Right forelimb (tissue), 1 donor: ENCODE measurements at regions not wholly inside any gene's neighbourhood (a gene's known extent, or its start where the extent isn't known, plus 50 kb on each side); places are given as distances from the start of the nearest gene placed in this dataset.
"Not testable (repeated sequence)": the region's sequence is repeated elsewhere in the genome, so short reads cannot be mapped to it uniquely, and the experiment has no call there.

Experiments
- DNase-seq: peaks from one replicate; pipeline ENCODE4 v3.0.0-alpha.2; 2018

DNA sequence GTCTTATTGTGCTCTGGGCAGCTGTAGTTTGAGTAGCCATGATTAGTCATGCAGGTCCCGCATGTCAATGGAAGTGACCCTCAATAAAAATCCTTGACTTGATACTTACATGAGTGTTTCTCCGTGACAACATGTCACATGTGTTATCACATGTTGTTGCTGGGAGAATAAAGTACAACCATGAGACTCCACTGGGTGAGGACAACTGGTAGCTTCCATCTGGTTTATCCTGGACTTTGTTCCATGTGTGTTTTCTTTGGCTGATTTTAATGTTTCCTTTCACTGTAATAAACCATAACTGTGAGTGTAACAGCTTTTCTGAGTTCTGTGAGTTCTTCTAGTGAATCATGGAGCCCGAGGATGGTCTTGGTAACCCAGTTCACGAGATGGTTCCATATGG, 63.1 kb upstream of the NDN start:
- no peak for DNase-seq

DNA sequence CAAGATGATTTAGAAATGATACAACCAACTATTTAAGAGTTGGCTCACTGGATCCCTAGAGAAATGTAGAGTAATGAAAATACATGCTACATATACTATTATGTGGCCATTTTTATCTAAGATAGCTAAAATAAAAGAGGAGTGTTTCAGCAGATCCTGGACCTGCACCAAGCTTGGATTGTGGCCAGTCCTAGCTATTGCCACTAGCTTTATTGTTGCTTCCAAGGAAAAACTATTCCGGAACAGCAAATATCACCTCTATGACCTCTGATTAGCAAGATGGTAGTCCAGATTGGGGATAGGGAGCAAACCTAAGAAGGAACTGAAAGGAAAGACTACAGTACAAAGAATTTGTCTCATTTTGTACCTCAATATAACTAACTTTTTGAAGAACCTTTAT, 63.7 kb upstream of the NDN start:
- DNase-seq = no peak

DNA sequence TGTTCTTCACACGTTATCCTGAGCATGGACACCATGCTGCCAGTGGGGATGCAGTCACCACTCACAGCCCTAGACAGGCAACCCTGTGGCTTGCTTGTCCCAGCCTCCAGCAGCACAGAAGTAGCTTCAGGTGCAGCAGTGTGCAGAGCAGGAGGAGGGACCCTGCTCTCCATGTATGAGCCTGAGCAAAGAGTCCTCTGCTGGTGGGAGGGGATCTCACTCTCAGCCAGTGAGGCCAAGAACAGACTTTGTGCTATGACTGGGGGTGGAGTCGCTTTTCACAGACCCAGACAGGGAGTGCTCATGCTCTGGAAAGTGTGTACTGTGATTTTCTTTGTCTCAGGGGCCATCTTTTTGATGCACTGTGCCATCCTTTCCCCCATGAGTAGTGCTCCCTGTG, 66.1 kb upstream of the NDN start:
- no peak for DNase-seq

DNA sequence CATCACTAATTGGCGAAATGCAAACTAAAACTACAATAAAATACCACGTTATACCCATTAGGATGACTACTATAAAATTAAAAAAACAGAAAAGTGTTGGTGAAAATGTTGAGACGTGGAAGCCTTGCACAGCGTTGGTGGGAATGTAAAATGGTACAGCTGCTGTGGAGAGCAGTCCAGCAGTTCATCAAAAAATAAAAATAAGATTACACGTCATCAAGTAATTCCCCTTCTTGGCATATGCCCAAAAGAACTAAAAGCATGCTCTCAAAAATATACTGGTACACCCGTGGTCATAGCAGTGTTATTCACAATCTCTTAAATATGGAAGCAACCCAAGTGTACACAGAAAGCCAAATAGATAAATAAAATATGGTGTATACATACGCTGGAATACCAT, 71.8 kb upstream of the NDN start:
- no peak for DNase-seq

DNA sequence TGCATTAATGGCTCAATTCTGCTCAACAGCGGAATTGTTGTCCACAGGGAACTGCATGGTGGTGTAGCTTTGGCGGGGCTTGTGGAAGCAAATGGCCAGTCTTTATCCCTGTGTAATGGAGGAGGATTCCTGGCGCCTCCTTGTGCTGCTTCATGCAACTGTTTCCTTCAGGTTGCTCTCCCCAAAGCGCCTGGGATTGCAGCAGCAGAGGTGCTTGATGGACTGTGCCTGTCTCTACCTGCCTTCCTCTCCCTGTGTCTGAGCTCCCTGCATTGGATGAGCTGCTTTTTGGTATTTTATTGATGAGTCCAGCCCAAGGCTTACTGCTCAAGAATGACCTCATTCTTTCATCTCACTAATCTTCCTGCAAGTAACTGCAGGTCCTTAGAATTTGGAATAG, 72.9 kb upstream of the NDN start:
- DNase-seq = no peak

DNA sequence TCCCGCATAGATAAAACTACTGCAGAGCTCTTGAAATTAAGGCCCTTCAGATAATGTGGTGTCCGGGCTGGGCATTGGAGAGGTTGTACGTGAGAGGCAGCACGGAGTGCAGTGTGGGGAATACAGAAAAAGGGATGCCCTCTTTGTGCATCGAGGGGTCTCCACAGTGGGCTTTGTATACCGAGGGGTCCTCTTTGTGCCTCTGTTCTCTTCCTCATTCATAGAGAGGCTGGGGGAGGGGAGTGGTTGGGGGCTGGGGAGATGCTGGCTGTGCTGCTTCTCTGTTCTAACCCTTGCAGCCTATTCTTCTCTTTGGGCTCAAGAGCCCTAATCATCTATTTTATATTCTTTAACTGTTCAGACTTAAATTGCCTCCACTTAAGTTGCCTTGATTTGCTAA, 74.3 kb upstream of the NDN start:
- DNase-seq = no peak

DNA sequence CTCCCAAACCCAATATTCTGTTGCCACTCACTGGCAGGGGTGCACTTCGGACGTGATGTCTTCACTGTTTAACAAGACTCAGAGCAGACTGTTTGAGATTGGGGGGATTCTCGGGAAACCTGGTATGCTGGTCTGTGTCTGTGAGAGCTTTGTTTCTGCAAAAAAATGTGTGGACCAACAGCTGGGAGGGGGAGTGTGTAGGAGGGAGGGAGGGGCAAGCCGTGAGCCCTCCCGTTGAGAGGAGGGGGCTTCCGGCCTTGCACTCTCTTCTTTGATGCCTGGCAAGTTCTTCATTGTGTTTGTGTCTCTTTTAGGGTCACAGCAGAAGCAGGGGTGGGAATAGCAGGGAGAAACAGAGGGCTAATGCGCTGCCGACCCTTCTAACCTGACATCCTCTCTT, 74.9 kb upstream of the NDN start:
- DNase-seq = no peak

DNA sequence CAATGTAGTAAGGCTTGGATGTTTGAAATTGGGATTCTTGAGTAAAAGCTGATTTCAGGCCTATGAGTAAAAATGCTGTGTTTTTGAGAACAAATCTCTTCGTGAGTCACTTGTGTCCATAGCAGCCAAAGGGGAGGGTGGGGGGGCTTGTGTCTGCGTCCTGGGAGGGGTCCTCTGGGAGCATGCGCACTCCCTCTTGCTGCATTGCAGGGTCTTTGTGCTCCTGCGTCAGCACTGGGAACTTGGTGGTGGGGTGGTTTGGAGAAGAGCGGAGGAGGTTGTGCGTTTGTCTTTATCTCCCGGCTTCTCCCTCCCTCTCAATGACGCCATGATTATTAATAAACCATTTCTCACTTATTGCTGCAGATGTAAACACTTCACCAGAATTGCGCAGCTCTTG, 75.9 kb upstream of the NDN start:
- DNase-seq = no peak

DNA sequence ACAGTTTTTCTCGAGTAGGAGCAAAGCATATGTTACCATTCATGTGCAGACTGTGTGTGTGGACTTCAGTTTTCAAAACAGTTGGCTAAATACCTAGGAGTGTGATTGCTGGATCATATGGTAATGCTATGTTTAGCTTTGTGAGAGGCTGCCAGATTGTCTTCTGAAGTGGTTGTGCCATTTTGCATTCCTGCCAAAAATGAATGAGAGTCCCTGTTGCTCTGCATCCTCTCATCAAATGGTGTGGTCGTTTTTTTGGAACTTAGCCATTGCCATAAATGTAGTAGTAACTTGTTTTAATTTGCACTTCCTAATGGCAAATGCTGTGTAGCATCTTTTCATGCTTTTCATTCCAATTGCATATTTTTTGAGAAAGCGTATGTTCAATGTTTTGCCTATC, 77.2 kb upstream of the NDN start:
- no peak for DNase-seq

DNA sequence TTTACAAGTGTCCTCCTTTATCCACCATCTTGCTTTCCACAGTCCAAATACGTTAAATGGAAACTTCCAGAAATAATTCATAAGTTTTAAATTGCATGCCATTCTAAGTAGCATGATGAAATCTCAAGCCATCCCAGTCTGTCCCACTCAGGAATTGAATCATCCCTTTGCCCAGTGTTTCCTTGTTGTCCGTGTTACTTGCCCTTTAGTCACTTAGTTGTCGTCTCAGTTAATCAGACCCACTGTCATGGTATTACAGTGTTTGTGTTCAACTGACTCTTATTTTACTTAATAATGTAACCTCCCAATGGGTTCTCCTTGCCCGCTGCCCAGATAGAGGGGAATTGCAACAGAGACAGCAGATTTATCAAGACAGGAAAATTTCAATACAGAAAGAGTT, 77.6 kb upstream of the NDN start:
- no peak for DNase-seq

DNA sequence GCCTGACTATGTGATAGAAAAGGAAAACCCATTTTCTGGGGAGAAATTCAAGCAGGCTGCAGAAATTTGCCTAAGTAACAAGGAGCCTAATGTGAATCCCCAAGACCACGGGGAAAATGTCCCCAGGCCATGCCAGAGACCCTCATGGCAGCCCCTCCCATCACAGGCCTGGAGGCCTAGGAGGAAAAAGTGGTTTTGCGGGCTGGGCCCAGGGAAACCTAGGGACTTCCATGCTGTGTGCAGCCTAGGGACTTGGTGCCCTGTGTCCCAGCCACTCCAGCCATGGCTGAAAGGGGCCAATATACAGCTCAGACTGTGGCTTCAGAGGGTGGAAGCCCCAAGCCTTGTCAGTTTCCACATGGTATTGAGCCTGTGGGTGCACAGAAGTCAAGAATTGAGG, 79.7 kb upstream of the NDN start:
- DNase-seq = not testable (repeated sequence)

DNA sequence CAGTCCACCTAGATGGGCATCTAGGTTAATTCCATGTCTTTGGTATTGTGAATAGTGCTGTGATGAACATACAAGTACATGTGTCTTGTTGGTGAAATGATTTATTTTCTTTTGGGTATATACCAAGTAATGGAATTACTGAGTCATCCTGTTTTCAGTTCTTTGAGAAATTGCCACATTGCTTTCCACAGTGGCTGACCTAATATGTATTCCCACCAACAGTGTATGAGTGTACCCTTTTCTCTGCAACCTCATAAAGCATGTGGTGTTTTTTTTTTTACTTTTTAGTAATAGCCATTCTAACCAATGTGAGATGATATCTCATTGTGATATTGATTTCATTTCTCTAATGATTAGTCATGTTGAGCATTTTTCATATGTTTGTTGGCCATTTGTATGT, 86.0 kb upstream of the NDN start:
- no peak for DNase-seq

DNA sequence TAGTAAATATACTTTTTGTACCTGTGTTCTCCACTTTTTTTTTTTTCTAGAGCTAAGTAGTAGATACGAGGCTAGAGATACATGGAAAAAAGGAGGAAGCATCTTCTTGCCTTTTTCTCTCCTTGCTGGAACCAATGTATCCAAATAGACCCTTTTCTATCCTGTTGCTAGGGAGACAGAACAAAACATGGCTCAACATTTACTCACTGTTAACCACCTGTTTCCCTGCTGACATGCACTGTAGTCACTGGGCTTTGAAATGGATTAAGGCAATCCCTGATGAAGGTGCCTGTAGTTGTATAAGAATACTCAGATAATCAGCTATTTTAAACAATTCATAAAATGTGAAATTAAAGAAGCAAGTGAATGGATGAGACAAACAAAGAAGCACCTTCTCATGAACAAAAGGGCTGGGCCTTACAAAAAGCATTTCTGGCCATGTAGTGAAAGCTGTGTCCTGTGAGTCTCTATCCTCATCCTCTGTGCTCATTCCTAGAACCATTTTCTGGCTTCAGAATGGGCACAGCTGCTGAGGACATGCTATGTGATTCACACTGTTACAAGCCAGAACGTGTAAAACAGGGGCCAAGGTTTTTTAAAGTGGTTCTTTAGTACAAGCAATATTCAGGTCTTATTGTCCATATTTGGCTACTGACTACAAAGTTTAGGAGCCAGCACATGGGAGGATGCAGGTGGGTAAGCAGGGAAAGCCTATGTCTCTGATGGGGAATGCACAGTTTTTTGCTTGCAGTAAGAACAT, 100.4 kb upstream of the NDN start:
- no peak for DNase-seq

DNA sequence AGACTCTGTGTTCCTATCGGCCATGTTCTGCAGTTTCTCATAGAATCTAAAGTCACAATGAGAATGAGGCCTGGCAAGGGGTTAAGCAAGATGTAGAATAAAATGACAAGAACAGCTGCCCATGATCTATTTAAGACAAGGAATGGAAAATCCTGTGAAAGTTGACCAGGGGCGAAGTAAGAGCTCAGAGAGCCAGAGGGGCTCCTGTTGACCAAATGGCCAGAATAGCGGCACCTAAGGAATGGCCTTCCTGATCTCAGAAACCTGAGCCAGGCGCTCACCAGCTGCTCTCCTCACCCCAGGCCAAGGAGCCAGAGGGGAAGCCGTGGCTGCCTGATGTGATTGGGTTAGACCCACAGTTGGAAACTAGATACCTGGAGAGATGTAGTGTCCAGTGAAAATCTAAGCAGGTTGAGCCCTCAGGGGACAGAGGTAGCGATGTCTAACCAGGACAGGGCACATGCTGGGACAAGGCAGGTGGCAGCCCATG, 106.1 kb upstream of the NDN start:
- no peak for DNase-seq

DNA sequence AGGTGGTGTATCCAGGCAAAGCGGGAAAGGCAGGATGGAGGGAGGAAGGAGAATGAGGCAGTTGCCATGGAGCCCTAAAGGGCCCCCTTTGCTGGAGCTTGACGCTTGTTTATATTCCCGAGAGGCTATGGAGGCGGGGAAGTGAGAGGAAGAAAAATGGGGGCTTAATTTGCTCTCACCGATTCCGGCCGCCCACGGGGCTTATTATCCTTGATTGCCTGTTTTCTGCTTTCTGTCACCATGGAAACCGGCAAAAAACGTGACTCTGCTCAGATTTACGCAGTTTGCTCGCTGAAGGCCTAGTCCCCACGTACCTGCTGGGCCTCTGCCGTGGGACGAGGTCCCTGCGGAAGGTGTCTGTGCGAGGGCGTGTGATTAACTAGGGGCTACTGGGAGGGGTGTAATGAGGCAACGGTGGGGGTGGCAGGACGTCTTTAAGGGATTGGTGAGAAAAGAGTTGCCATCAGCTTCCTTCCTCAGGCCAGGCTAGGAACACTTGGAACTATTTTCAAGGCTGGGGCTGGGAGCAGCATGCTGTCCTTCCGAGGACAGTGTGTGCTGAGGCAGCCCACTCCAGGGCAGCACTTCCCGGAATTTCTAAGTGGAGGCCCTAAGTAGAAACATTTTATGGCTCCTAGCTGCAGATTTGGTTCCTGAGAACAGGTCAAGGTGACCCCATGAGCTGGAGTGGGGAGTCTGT, 110.8 kb upstream of the NDN start:
- no peak for DNase-seq

DNA sequence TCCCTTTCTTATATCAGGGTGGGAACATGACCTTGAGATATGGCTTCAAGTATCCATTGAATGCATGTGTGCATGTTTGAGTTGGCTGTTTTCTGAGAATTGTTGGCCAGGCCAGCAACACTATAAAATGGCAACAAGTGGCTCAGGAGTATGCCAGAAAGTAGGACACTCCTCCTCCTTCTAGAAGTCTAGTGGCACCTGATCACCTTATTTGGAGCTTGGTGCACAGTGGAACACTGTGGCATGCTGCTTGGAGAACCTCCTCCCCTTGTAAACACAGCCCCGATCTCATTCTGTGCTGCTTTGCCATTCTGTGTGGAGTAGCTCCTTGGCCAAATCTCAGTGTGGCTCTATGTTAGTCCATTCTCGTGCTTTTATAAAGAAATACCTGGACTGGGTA, 114.8 kb upstream of the NDN start:
- DNase-seq = no peak

DNA sequence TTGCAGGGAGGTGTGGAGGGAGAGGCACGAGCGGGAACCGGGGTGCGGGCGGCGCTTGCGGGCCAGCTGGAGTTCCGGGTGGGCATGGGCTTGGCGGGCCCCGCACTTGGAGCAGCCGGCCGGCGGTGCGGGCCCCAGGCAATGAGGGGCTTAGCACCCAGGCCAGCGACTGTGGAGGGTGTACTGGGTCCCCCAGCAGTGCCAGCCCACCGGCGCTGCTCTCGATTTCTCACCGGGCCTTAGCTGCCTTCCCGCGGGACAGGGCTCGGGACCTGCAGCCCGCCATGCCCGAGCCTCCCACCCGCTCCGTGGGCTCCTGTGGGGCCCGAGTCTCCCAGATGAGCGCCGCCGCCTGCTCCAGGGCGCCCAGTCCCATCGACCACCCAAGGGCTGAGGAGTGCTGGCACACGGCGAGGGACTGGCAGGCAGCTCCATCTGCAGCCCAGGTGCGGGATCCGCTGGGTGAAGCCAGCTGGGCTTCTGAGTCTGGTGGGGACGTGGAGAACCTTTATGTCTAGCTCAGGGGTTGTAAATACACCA, 115.9 kb upstream of the NDN start:
- DNase-seq = not testable (repeated sequence)

DNA sequence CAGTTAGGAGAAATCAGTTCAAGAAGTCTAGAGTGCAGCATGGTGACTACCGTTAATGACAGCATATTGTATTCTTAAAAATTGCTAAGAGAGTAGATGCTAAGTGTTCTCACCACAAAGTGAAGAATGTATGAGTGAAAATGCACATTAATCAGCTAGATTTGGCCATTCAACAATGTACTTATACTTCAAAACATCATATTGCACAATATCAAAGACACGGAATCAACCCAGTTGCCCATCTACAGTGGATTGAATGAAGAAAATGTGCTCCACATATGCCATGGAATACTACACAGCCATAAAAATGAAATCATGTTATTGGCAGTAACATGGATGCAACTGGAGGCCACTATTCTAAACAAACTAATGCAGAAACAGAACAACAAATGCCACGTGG, 119.9 kb upstream of the NDN start:
- no peak for DNase-seq

DNA sequence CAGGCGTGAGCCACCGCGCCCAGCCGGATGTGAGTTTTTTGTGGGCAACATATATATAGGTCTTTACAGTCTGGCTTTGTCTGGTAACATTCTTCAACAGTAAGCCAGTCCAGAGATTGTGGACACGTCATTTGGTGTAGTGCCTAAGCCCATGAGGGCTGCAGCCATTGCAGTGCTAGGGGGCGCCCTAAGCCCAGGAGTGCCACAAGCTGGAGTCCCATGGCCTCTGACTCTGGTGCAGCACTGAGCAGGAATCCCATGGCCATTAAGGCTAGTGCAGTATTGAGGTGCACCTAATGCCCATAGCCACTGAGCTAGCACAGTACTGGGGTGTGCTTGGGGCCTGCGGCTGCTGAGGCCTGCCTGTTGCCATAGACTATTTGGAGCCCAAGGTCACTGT, 136.4 kb upstream of the NDN start:
- no peak for DNase-seq

DNA sequence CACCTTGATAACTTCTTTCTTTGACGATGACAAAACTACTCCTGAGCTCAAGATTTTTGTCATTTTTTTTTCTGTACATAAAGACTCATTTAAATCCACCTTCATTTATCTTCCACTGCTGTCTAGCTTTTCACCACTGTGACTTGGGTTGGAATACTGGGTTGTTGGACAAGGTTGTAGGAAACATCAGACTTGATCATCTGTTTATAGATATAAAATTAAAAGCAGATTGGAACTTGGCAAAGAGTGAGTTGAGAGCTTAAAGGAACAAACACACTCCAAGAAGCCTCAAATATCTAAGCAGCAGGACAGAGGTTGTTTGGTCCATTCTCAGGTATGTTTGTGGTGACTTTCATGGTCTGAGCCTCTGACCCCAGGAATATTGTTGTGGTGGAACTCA, 141.7 kb upstream of the NDN start:
- DNase-seq = no peak

DNA sequence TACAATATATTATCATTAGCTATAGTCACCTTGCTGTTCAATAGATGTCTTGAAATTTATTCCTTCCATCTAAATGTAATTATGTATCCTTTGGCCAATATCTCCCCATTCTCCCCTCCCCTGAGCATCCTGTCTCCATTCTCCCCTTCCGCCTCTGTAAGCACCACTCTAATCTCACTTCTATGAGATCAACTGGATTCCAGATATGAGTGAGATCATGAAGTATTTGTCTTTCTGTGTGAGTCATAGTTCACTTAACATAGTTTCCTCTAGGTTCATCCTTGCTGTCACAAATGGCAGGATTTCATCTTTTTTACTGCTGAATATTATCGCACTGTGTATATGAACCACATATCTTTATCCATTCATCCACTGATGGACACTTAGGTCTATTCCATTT, 148.8 kb upstream of the NDN start:
- no peak for DNase-seq

DNA sequence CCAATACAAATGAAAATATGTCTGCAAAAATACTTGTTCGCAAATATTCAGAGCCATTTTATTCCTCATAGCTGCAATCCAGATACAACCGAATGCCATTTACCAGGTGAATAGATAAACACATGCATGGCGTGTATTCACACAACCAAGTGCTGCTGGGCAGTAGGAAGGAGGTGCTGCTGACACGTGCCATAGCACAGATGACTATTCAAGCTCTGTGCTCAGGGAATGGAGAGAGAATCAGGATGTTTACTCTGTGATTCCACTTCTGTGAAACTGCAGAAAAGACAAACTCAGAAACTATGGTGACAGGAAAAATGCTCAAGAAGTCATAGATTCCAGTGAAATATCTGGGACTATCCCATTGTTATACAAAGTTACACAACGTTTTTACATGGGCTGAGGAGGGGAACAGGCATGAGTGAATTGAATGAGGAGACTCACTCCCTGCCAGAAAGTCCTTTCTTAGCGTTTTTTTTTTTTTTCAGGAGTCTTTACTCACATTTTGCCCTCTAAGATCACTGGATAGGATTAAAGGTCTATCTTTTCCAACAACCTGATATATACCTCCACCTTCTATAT, 152.9 kb upstream of the NDN start:
- DNase-seq = no peak

DNA sequence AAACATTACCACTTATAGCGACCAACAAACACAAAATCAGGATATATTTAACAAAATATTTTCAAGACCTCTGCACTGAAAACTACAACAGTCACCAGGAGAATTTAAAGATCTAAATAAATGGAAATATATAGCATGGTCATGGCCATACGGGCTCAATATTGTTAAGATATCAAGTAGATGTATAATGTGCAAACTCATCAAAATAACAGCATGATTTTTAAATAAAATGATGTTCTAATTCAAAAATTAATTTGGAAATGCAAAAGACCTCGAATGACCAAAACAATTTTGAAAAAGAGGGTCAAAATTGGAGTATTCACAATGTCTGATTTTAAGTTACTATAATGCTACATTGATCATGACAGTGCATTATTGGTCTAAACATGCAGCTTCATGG, 159.1 kb upstream of the NDN start:
- no peak for DNase-seq

DNA sequence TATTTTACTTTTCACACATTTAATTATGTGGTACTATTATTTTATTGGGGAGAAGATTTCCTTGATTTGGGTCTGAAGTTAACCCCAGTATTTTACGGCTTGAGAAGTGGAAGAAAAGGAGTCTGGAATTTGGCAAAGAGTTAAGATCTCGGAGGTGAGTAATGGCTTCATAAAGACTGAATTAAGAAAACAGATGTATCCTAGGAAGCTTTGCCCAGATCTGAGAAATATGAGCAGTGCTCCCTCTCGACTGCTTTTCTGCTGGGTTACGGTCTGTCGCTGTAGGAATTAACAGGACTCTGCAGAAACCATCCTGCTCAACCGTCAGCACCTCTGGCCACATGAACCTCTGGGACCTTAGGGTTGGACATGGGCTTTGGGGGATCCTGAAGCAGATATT, 163.6 kb upstream of the NDN start:
- no peak for DNase-seq
